GM23338 (cell line): ENCODE measurements at regions not wholly inside any gene's neighbourhood (a gene's known extent, or its start where the extent isn't known, plus 50 kb on each side); places are given as distances from the start of the nearest gene placed in this dataset.

ENCODE experiments used
- CREB1 ChIP-seq: fragments of 250-450 bp; sonication (Bioruptor Pico); IDR thresholded peaks from 2 replicates; pipeline ENCODE4 v1.5.0; 2020; ENCODE audit warnings: low read depth, mild to moderate bottlenecking, moderate library complexity
- EZH2 ChIP-seq: fragments of 200-600 bp; sonication (generic); IDR thresholded peaks from one replicate; pipeline ENCODE4 v1.8.0; 2017; ENCODE audit warnings: antibody characterized with exemption, mild to moderate bottlenecking, low read depth; ENCODE audit not compliant: unreplicated experiment
- EZH2phosphoT487 ChIP-seq: fragments of 200-600 bp; sonication (generic); IDR thresholded peaks from one replicate; pipeline ENCODE4 v1.8.1; 2018; ENCODE audit warnings: antibody characterized with exemption; ENCODE audit not compliant: unreplicated experiment
- JUNB ChIP-seq: IDR thresholded peaks from one replicate; pipeline ENCODE4 v1.6.1; 2016; ENCODE audit warnings: antibody characterized with exemption; ENCODE audit not compliant: unreplicated experiment
- NANOG ChIP-seq: IDR thresholded peaks from 2 replicates; pipeline ENCODE4 v1.6.1; 2016; ENCODE audit warnings: antibody characterized with exemption, borderline replicate concordance
- POLR2AphosphoS5 ChIP-seq: IDR thresholded peaks from 2 replicates; pipeline ENCODE4 v1.6.1; 2016; ENCODE audit warnings: antibody characterized with exemption, low read depth
- REST ChIP-seq: IDR thresholded peaks from one replicate; pipeline ENCODE4 v1.6.1; 2018; ENCODE audit warnings: antibody characterized with exemption; ENCODE audit not compliant: unreplicated experiment
- STAT1 ChIP-seq: IDR thresholded peaks from one replicate; pipeline ENCODE4 v1.6.1; 2016; ENCODE audit warnings: antibody characterized with exemption; ENCODE audit not compliant: unreplicated experiment
- ZNF114 ChIP-seq: fragments of 250-450 bp; sonication (Bioruptor Pico); IDR thresholded peaks from 2 replicates; pipeline ENCODE4 v1.5.0; 2020; ENCODE audit warnings: mild to moderate bottlenecking, moderate library complexity
- ZNF331 ChIP-seq: fragments of 250-450 bp; sonication (Bioruptor Pico); IDR thresholded peaks from 2 replicates; pipeline ENCODE4 v1.5.0; 2020; ENCODE audit warnings: low read depth, mild to moderate bottlenecking, moderate library complexity
- TF ChIP-seq, protein P1 (sequence below), 2 experiments: fragments of 200-600 bp in 1 of 2; sonication (generic) in 1 of 2; conservative IDR thresholded peaks; 2 replicates each; pipeline versions ENCODE4 v1.5.1 to v1.6.1; 2016 to 2017; ENCODE audit warnings: antibody characterized with exemption in 2 of 2, low read depth in 2 of 2, mild to moderate bottlenecking in 2 of 2, moderate library complexity in 1 of 2
- TF ChIP-seq, protein P2 (sequence below): fragments of 250-450 bp; sonication (Bioruptor Pico); IDR thresholded peaks from 2 replicates; pipeline ENCODE4 v1.5.0; 2020; ENCODE audit warnings: mild to moderate bottlenecking, moderate library complexity
- TF ChIP-seq, protein P3 (sequence below): IDR thresholded peaks from 2 replicates; pipeline ENCODE4 v1.6.1; 2016; ENCODE audit warnings: antibody characterized with exemption

DNA sequence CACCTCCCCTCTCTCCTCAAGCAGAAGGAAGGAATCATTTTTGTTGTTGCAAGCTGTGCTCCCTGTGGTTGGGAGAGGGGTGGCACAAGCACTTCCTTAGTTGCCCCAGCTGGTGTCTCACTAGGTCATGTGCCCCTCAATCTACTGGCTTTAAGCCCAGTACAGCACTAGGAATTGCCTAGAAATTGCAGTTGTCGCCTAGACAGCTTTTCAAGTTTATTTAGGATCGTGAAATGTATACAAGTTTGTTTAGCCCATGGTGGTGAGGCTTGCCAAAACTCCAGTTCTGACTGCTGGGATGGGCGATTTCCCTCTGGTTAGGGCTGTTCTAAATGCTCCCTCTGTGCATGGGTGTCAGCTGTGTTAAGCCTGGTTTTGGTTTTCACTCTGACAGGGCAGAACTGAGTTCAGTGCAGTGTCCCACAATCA is 126.8 kb upstream of the ZNF644 start:
- TF ChIP-seq POLR2AphosphoS5 (no peak), EZH2 (no peak), JUNB (no peak), ZNF114 (CRISPR knock-in tag) (no peak), REST (no peak), EZH2phosphoT487 (no peak), CREB1 (CRISPR knock-in tag) (no peak), NANOG (no peak), STAT1 (no peak), ZNF331 (CRISPR knock-in tag) (no peak)
- TF ChIP-seq, protein P1, sequence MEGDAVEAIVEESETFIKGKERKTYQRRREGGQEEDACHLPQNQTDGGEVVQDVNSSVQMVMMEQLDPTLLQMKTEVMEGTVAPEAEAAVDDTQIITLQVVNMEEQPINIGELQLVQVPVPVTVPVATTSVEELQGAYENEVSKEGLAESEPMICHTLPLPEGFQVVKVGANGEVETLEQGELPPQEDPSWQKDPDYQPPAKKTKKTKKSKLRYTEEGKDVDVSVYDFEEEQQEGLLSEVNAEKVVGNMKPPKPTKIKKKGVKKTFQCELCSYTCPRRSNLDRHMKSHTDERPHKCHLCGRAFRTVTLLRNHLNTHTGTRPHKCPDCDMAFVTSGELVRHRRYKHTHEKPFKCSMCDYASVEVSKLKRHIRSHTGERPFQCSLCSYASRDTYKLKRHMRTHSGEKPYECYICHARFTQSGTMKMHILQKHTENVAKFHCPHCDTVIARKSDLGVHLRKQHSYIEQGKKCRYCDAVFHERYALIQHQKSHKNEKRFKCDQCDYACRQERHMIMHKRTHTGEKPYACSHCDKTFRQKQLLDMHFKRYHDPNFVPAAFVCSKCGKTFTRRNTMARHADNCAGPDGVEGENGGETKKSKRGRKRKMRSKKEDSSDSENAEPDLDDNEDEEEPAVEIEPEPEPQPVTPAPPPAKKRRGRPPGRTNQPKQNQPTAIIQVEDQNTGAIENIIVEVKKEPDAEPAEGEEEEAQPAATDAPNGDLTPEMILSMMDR (conservative IDR thresholded peaks at IDR 0.05; ENCODE audit: low read depth in 2 of 2), result peak in 1 of 2 experiments; percentile 20; a peak in 1 of 4 replicates
- TF ChIP-seq, protein P2, sequence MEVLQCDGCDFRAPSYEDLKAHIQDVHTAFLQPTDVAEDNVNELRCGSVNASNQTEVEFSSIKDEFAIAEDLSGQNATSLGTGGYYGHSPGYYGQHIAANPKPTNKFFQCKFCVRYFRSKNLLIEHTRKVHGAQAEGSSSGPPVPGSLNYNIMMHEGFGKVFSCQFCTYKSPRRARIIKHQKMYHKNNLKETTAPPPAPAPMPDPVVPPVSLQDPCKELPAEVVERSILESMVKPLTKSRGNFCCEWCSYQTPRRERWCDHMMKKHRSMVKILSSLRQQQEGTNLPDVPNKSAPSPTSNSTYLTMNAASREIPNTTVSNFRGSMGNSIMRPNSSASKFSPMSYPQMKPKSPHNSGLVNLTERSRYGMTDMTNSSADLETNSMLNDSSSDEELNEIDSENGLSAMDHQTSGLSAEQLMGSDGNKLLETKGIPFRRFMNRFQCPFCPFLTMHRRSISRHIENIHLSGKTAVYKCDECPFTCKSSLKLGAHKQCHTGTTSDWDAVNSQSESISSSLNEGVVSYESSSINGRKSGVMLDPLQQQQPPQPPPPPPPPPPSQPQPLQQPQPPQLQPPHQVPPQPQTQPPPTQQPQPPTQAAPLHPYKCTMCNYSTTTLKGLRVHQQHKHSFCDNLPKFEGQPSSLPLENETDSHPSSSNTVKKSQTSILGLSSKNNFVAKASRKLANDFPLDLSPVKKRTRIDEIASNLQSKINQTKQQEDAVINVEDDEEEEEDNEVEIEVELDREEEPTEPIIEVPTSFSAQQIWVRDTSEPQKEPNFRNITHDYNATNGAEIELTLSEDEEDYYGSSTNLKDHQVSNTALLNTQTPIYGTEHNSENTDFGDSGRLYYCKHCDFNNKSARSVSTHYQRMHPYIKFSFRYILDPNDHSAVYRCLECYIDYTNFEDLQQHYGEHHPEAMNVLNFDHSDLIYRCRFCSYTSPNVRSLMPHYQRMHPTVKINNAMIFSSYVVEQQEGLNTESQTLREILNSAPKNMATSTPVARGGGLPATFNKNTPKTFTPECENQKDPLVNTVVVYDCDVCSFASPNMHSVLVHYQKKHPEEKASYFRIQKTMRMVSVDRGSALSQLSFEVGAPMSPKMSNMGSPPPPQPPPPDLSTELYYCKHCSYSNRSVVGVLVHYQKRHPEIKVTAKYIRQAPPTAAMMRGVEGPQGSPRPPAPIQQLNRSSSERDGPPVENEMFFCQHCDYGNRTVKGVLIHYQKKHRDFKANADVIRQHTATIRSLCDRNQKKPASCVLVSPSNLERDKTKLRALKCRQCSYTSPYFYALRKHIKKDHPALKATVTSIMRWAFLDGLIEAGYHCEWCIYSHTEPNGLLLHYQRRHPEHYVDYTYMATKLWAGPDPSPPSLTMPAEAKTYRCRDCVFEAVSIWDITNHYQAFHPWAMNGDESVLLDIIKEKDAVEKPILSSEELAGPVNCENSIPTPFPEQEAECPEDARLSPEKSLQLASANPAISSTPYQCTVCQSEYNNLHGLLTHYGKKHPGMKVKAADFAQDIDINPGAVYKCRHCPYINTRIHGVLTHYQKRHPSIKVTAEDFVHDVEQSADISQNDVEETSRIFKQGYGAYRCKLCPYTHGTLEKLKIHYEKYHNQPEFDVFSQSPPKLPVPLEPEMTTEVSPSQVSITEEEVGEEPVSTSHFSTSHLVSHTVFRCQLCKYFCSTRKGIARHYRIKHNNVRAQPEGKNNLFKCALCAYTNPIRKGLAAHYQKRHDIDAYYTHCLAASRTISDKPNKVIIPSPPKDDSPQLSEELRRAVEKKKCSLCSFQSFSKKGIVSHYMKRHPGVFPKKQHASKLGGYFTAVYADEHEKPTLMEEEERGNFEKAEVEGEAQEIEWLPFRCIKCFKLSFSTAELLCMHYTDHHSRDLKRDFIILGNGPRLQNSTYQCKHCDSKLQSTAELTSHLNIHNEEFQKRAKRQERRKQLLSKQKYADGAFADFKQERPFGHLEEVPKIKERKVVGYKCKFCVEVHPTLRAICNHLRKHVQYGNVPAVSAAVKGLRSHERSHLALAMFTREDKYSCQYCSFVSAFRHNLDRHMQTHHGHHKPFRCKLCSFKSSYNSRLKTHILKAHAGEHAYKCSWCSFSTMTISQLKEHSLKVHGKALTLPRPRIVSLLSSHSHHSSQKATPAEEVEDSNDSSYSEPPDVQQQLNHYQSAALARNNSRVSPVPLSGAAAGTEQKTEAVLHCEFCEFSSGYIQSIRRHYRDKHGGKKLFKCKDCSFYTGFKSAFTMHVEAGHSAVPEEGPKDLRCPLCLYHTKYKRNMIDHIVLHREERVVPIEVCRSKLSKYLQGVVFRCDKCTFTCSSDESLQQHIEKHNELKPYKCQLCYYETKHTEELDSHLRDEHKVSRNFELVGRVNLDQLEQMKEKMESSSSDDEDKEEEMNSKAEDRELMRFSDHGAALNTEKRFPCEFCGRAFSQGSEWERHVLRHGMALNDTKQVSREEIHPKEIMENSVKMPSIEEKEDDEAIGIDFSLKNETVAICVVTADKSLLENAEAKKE (CRISPR knock-in tag), result no peak
- TF ChIP-seq, protein P3, sequence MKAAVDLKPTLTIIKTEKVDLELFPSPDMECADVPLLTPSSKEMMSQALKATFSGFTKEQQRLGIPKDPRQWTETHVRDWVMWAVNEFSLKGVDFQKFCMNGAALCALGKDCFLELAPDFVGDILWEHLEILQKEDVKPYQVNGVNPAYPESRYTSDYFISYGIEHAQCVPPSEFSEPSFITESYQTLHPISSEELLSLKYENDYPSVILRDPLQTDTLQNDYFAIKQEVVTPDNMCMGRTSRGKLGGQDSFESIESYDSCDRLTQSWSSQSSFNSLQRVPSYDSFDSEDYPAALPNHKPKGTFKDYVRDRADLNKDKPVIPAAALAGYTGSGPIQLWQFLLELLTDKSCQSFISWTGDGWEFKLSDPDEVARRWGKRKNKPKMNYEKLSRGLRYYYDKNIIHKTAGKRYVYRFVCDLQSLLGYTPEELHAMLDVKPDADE, result no peak
